IMR-90 (cell line): ENCODE measurements at regions not wholly inside any gene's neighbourhood (a gene's known extent, or its start where the extent isn't known, plus 50 kb on each side); places are given as distances from the start of the nearest gene placed in this dataset.

Experiments
- ATAC-seq: fragments of 200-7000 bp; cut with Tn5 transposase; 2 replicates; pipeline ENCODE4 v1.9.1; 2020; ENCODE audit warnings: low read depth, mild to moderate bottlenecking, moderate library complexity
- BruUV-seq: library from RNA; stranded (reverse); fragments of 400-500 nt; replicated peaks from 2 replicates; lab custom pipeline; 2021; lab: Mats Ljungman, UMichigan
- CTCF ChIA-PET: fragments of 300-600 bp; formaldehyde crosslinking; extraction: SDS; loops from one replicate; lab custom pipeline; 2021; ENCODE audit warnings: antibody characterized with exemption; lab: Yijun Ruan, JAX
- POLR2A ChIA-PET: fragments of 300-600 bp; sonication (Branson Sonifier 250); formaldehyde crosslinking; loops from one replicate; lab custom pipeline; 2022; ENCODE audit warnings: antibody characterized with exemption; ENCODE audit not compliant: unreplicated experiment; lab: Charles Lee
- DNase-seq: peaks from one replicate; pipeline ENCODE4 v3.0.0; 2013
- H2AFZ ChIP-seq: replicated peaks from 2 replicates; pipeline ENCODE3; 2013; ENCODE audit warnings: low read length, mild to moderate bottlenecking; ENCODE audit not compliant: poor library complexity
- H2AK5ac ChIP-seq: 2 replicates; pipeline ENCODE4 v1.6.1; 2013; ENCODE audit warnings: low read depth, low read length, inconsistent platforms
- H2AK9ac ChIP-seq: replicated peaks from 2 replicates; pipeline ENCODE3; 2013; ENCODE audit warnings: mild to moderate bottlenecking, low read depth, low read length, moderate library complexity; ENCODE audit not compliant: poor library complexity
- H2BK120ac ChIP-seq: 2 replicates; pipeline ENCODE4 v1.6.1; 2013; ENCODE audit warnings: low read depth, low read length, inconsistent platforms
- H2BK15ac ChIP-seq: 3 replicates; pipeline ENCODE4 v1.6.1; 2013; ENCODE audit warnings: low read depth, low read length, inconsistent platforms
- H2BK20ac ChIP-seq: 2 replicates; pipeline ENCODE4 v1.6.1; 2013; ENCODE audit warnings: low read depth, mild to moderate bottlenecking, inconsistent platforms, low read length, moderate library complexity
- H2BK5ac ChIP-seq: 2 replicates; pipeline ENCODE4 v1.6.1; 2013; ENCODE audit warnings: mild to moderate bottlenecking, low read depth, low read length, inconsistent platforms; ENCODE audit not compliant: poor library complexity, severe bottlenecking
- H3K14ac ChIP-seq: replicated peaks from 2 replicates; pipeline ENCODE4 v1.6.1; 2013; ENCODE audit warnings: low read depth, low read length, inconsistent platforms
- H3K18ac ChIP-seq: 2 replicates; pipeline ENCODE4 v1.6.1; 2013; ENCODE audit warnings: low read depth, low read length, control low read depth
- H3K23ac ChIP-seq: 2 replicates; pipeline ENCODE4 v1.6.1; 2013; ENCODE audit warnings: low read depth, low read length, inconsistent platforms
- H3K27ac ChIP-seq: 2 replicates; pipeline ENCODE4 v1.5.1; 2013; ENCODE audit warnings: mild to moderate bottlenecking, control low read depth, low read length; ENCODE audit not compliant: insufficient read depth
- H3K27me3 ChIP-seq: 2 replicates; pipeline ENCODE4 v1.6.1; 2013; ENCODE audit warnings: low read length; ENCODE audit not compliant: control insufficient read depth, insufficient read depth
- H3K36me3 ChIP-seq: 2 replicates; pipeline ENCODE4 v1.6.1; 2013; ENCODE audit warnings: low read length, mixed read lengths; ENCODE audit not compliant: control insufficient read depth, insufficient read depth
- H3K4ac ChIP-seq: 2 replicates; pipeline ENCODE4 v1.6.1; 2013; ENCODE audit warnings: low read depth, low read length, inconsistent platforms
- H3K4me1 ChIP-seq: 2 replicates; pipeline ENCODE4 v1.6.1; 2013; ENCODE audit warnings: low read length, mixed read lengths; ENCODE audit not compliant: control insufficient read depth, insufficient read depth
- H3K4me2 ChIP-seq: 2 replicates; pipeline ENCODE4 v1.6.1; 2013; ENCODE audit warnings: low read depth, mild to moderate bottlenecking, control low read depth, low read length, moderate library complexity
- H3K4me3 ChIP-seq: 2 replicates; pipeline ENCODE4 v1.5.1; 2013; ENCODE audit warnings: low read depth, mild to moderate bottlenecking, control low read depth, low read length, moderate library complexity; ENCODE audit not compliant: insufficient read depth
- H3K56ac ChIP-seq: 2 replicates; pipeline ENCODE4 v1.6.1; 2013; ENCODE audit warnings: low read length, inconsistent platforms; ENCODE audit not compliant: insufficient read depth; ENCODE audit errors: extremely low read depth
- H3K79me1 ChIP-seq, 2 experiments: 2 replicates each; pipeline ENCODE4 v1.6.1; 2013; ENCODE audit warnings: low read length in 2 of 2, inconsistent platforms in 1 of 2, low read depth in 1 of 2
- H3K9ac ChIP-seq: 2 replicates; pipeline ENCODE4 v1.6.1; 2013; ENCODE audit warnings: low read depth, low read length, control low read depth
- H3K9me1 ChIP-seq: 2 replicates; pipeline ENCODE4 v1.6.1; 2013; ENCODE audit warnings: low read length, inconsistent platforms; ENCODE audit not compliant: insufficient read depth
- H3K9me3 ChIP-seq: 2 replicates; pipeline ENCODE4 v1.6.1; 2013; ENCODE audit warnings: low read length; ENCODE audit not compliant: control insufficient read depth, insufficient read depth
- H4K20me1 ChIP-seq: 2 replicates; pipeline ENCODE4 v1.6.1; 2013; ENCODE audit warnings: low read length, inconsistent platforms; ENCODE audit not compliant: insufficient read depth
- H4K5ac ChIP-seq: 2 replicates; pipeline ENCODE4 v1.6.1; 2013; ENCODE audit warnings: mild to moderate bottlenecking, low read depth, low read length, control low read depth
- H4K8ac ChIP-seq, 2 experiments: 2 replicates each; pipeline ENCODE4 v1.6.1; 2013; ENCODE audit warnings: low read depth in 2 of 2, low read length in 2 of 2, control low read depth in 1 of 2, inconsistent platforms in 1 of 2
- H4K91ac ChIP-seq: 2 replicates; pipeline ENCODE4 v1.6.1; 2013; ENCODE audit warnings: low read depth, low read length, inconsistent platforms; ENCODE audit not compliant: insufficient read depth
- BHLHE40 ChIP-seq: fragments of 150-350 bp; IDR thresholded peaks from 2 replicates; pipeline ENCODE4 v1.6.1; 2016; ENCODE audit warnings: mild to moderate bottlenecking, low read depth, low read length
- CEBPB ChIP-seq: IDR thresholded peaks from 2 replicates; pipeline ENCODE4 v1.6.1; 2012; ENCODE audit warnings: low read depth, low read length, improper control_type of control experiment
- CHD1 ChIP-seq: IDR thresholded peaks from 2 replicates; pipeline ENCODE4 v1.6.1; 2012; ENCODE audit warnings: low read depth, low read length, improper control_type of control experiment
- CTCF ChIP-seq: conservative IDR thresholded peaks from 2 replicates; pipeline ENCODE4 v1.5.1; 2012; ENCODE audit warnings: mild to moderate bottlenecking, low read depth, low read length, improper control_type of control experiment
- ELK1 ChIP-seq: fragments of 150-350 bp; IDR thresholded peaks from 2 replicates; pipeline ENCODE4 v1.6.1; 2016; ENCODE audit warnings: low read depth, mild to moderate bottlenecking, low read length, moderate library complexity, borderline replicate concordance
- FOS ChIP-seq: fragments of 150-350 bp; IDR thresholded peaks from 2 replicates; pipeline ENCODE4 v1.6.1; 2016; ENCODE audit warnings: low read depth, low read length
- MAFK ChIP-seq: IDR thresholded peaks from 2 replicates; pipeline ENCODE4 v1.6.1; 2012; ENCODE audit warnings: low read depth, low read length, improper control_type of control experiment
- MAZ ChIP-seq: IDR thresholded peaks from 2 replicates; pipeline ENCODE4 v1.6.1; 2012; ENCODE audit warnings: low read depth, mild to moderate bottlenecking, low read length, improper control_type of control experiment, moderate library complexity, borderline replicate concordance
- MXI1 ChIP-seq: IDR thresholded peaks from 2 replicates; pipeline ENCODE4 v1.6.1; 2012; ENCODE audit warnings: low read depth, mild to moderate bottlenecking, low read length, moderate library complexity, borderline replicate concordance
- NFE2L2 ChIP-seq: fragments of 150-350 bp; IDR thresholded peaks from 2 replicates; pipeline ENCODE4 v1.6.1; 2016; ENCODE audit warnings: low read depth, mild to moderate bottlenecking, low read length
- POLR2A ChIP-seq: IDR thresholded peaks from 2 replicates; pipeline ENCODE4 v1.6.1; 2012; ENCODE audit warnings: mild to moderate bottlenecking, low read depth, low read length
- RAD21 ChIP-seq: IDR thresholded peaks from 2 replicates; pipeline ENCODE4 v1.6.1; 2012; ENCODE audit warnings: low read length, improper control_type of control experiment
- RCOR1 ChIP-seq: IDR thresholded peaks from 2 replicates; pipeline ENCODE4 v1.6.1; 2012; ENCODE audit warnings: mild to moderate bottlenecking, low read length, improper control_type of control experiment; ENCODE audit not compliant: insufficient replicate concordance
- RFX5 ChIP-seq: IDR thresholded peaks from 2 replicates; pipeline ENCODE4 v1.8.0; 2012; ENCODE audit warnings: low read depth, mild to moderate bottlenecking, low read length, moderate library complexity
- SMC3 ChIP-seq: fragments of 150-350 bp; IDR thresholded peaks from 2 replicates; pipeline ENCODE4 v1.6.1; 2016; ENCODE audit warnings: low read depth, mild to moderate bottlenecking, antibody characterized with exemption, low read length, moderate library complexity
- USF2 ChIP-seq: fragments of 150-350 bp; IDR thresholded peaks from 2 replicates; pipeline ENCODE4 v1.6.1; 2017; ENCODE audit warnings: mild to moderate bottlenecking, antibody characterized with exemption, low read length, low read depth
- WGBS, 2 experiments: methylation state at CpG; one replicate each; pipeline versions ENCODE4 v1.1.5 to v1.1.7; 2013; ENCODE audit warnings: missing lambda C conversion rate in 2 of 2; ENCODE audit not compliant: insufficient read length in 1 of 2; ENCODE audit errors: extremely low coverage in 2 of 2; 5-methylcytosine and 5-hydroxymethylcytosine counted together
- dilution Hi-C: fragments of 300-500 bp; cut with HindIII; formaldehyde crosslinking; loops from one replicate; pipeline ENCODE4 v1.14.3; 2018; ENCODE audit warnings: low sequenced_read_pairs; ENCODE audit not compliant: unreplicated experiment
- in situ Hi-C: fragments of 300-500 bp; cut with MboI; formaldehyde crosslinking; loops from 3 replicates; pipeline ENCODE4 v1.14.3; 2019; ENCODE audit warnings: low sequenced_read_pairs, inconsistent platforms, mixed read lengths
- intact Hi-C: fragments of 100-400 bp; cut with micrococcal nuclease; formaldehyde crosslinking; loops from 2 replicates; pipeline ENCODE4 v1.10.0; 2022

GRCh38 chr11:114801773-114802172 is 123.4 kb downstream of the NXPE2 start:
- H4K91ac ChIP-seq, result no peak overlapping the region
- H3K18ac ChIP-seq, result no peak overlapping the region
- intact Hi-C loops, result no loop called here
- H3K14ac ChIP-seq, result no peak overlapping the region
- H3K4ac ChIP-seq, result no peak overlapping the region
- DNase-seq (no peak), ATAC-seq (no peak)
- no peaks in the 10 kb centered on the region for H3K36me3 ChIP-seq
- H3K27me3 ChIP-seq, result no peaks in the 10 kb centered on the region
- H3K9ac ChIP-seq, result no peak overlapping the region
- WGBS, 2 experiments, result no CpG with 5 or more reads among the region's 3 CpGs
- H3K4me2 ChIP-seq, result no peak overlapping the region
- BruUV-seq, result no TSS peak
- H3K4me3 ChIP-seq, result no peak overlapping the region
- dilution Hi-C loops, result no loop called here
- no peaks in the 10 kb centered on the region for H3K9me1 ChIP-seq
- H2BK5ac ChIP-seq, result no peak overlapping the region
- no peak overlapping the region for H2BK120ac ChIP-seq
- TF ChIP-seq CEBPB (no peak), POLR2A (no peak), MAFK (no peak), SMC3 (no peak), NFE2L2 (no peak), FOS (no peak), MAZ (no peak), RAD21 (no peak), RFX5 (no peak), RCOR1 (no peak), CTCF (no peak), ELK1 (no peak), CHD1 (no peak), BHLHE40 (no peak), USF2 (no peak), MXI1 (no peak)
- H3K27ac ChIP-seq, result no peak overlapping the region
- H4K5ac ChIP-seq, result no peak overlapping the region
- no peak overlapping the region for H2AFZ ChIP-seq
- no peak overlapping the region for H2BK15ac ChIP-seq
- H2BK20ac ChIP-seq, result no peak overlapping the region
- CTCF ChIA-PET, result no interaction called here
- no peak overlapping the region for H3K23ac ChIP-seq
- H2AK9ac ChIP-seq, result no peak overlapping the region
- no peak overlapping the region for H4K8ac ChIP-seq
- POLR2A ChIA-PET, result no interaction called here
- no peaks in the 10 kb centered on the region for H3K79me1 ChIP-seq
- no peaks in the 10 kb centered on the region for H3K4me1 ChIP-seq
- no peaks in the 10 kb centered on the region for H3K9me3 ChIP-seq
- in situ Hi-C loops, result no loop called here
- no peak overlapping the region for H3K56ac ChIP-seq
- no peaks in the 10 kb centered on the region for H4K20me1 ChIP-seq
- no peak overlapping the region for H2AK5ac ChIP-seq
